PFSK-1 (cell line): ENCODE measurements at regions not wholly inside any gene's neighbourhood (a gene's known extent, or its start where the extent isn't known, plus 50 kb on each side); places are given as distances from the start of the nearest gene placed in this dataset.

Experiments
- FOXP2 ChIP-seq: optimal IDR thresholded peaks from 2 replicates; pipeline ENCODE3; 2011; ENCODE audit warnings: borderline replicate concordance, control low read depth, inconsistent platforms; ENCODE audit not compliant: insufficient read depth; ENCODE audit errors: extremely low read length, extremely low read depth
- POLR2AphosphoS5 ChIP-seq: IDR thresholded peaks from 2 replicates; pipeline ENCODE4 v1.6.1; 2012; ENCODE audit warnings: low read depth, mild to moderate bottlenecking, control low read depth, low read length, moderate library complexity
- REST ChIP-seq, 2 experiments: IDR thresholded peaks; 2 replicates each; pipeline versions ENCODE4 v1.6.1 to v1.8.0; 2011 to 2012; ENCODE audit warnings: low read depth in 2 of 2, low read length in 2 of 2, control low read depth in 1 of 2, inconsistent platforms in 1 of 2, mild to moderate bottlenecking in 1 of 2, moderate library complexity in 1 of 2; ENCODE audit not compliant: insufficient read depth in 1 of 2
- SIN3A ChIP-seq: IDR thresholded peaks from 2 replicates; pipeline ENCODE4 v1.6.1; 2012; ENCODE audit warnings: mild to moderate bottlenecking, low read length, moderate library complexity, borderline replicate concordance; ENCODE audit not compliant: insufficient read depth
- TAF1 ChIP-seq: IDR thresholded peaks from 2 replicates; pipeline ENCODE4 v1.6.1; 2012; ENCODE audit warnings: low read length, control low read depth, borderline replicate concordance; ENCODE audit not compliant: insufficient read depth

GRCh38 chr5:127187706-127188105 is 102.9 kb upstream of the MEGF10 start:
- no peak for TF ChIP-seq POLR2AphosphoS5
- no peak for TF ChIP-seq REST (IDR thresholded peaks at IDR 0.05; ENCODE audit: insufficient read depth in 1 of 2, low read depth in 2 of 2, low read length in 2 of 2)
- TF ChIP-seq FOXP2 = no peak
- no peak for TF ChIP-seq SIN3A
- TF ChIP-seq TAF1 = no peak

GRCh38 chr5:127192150-127192549 is 98.4 kb upstream of the MEGF10 start:
- TF ChIP-seq POLR2AphosphoS5 (no peak), TAF1 (no peak), FOXP2 (no peak), SIN3A (no peak), REST (IDR thresholded peaks at IDR 0.05; ENCODE audit: insufficient read depth in 1 of 2, low read depth in 2 of 2, low read length in 2 of 2) (no peak)

GRCh38 chr5:127192836-127193338 is 97.7 kb upstream of the MEGF10 start:
- TF ChIP-seq REST (IDR thresholded peaks at IDR 0.05; ENCODE audit: insufficient read depth in 1 of 2, low read depth in 2 of 2, low read length in 2 of 2) (no peak), SIN3A (no peak), FOXP2 (no peak), TAF1 (no peak), POLR2AphosphoS5 (no peak)

GRCh38 chr5:127196042-127196441 is 94.6 kb upstream of the MEGF10 start:
- TF ChIP-seq SIN3A = no peak

- TF ChIP-seq SIN3A (no peak), REST (IDR thresholded peaks at IDR 0.05; ENCODE audit: insufficient read depth in 1 of 2, low read depth in 2 of 2, low read length in 2 of 2) (no peak), FOXP2 (no peak), TAF1 (no peak), POLR2AphosphoS5 (no peak)
These were observed 86.8 kb upstream of the MEGF10 start for GRCh38 chr5:127203818-127204217.
